Esophagus muscularis mucosa (tissue), 4 donors: ENCODE measurements at regions not wholly inside any gene's neighbourhood (a gene's known extent, or its start where the extent isn't known, plus 50 kb on each side); places are given as distances from the start of the nearest gene placed in this dataset.

Source experiments
- EP300 ChIP-seq: sonication (generic); formaldehyde crosslinking; IDR thresholded peaks from one replicate; pipeline ENCODE4 v1.6.1; 2017; ENCODE audit warnings: antibody characterized with exemption
- POLR2A ChIP-seq: fragments of 450-650 bp; IDR thresholded peaks from one replicate; pipeline ENCODE4 v1.6.1; 2017; ENCODE audit warnings: antibody characterized with exemption, moderate library complexity, mild to moderate bottlenecking, low read depth
- POLR2AphosphoS5 ChIP-seq, 2 donors: sonication (generic); formaldehyde crosslinking; IDR thresholded peaks; one replicate each; pipeline ENCODE4 v1.6.1; 2017; ENCODE audit warnings: antibody characterized with exemption in 2 of 2
- TF ChIP-seq, protein P1 (sequence below), 3 experiments: fragments of 200-600 bp in 2 of 3; fragments of 450-650 bp in 1 of 3; sonication (generic) in 2 of 3; IDR thresholded peaks; one replicate each; pipeline ENCODE4 v1.5.1; 2017 to 2019; ENCODE audit warnings: antibody characterized with exemption in 3 of 3, mild to moderate bottlenecking in 2 of 3, moderate library complexity in 1 of 3

DNA sequence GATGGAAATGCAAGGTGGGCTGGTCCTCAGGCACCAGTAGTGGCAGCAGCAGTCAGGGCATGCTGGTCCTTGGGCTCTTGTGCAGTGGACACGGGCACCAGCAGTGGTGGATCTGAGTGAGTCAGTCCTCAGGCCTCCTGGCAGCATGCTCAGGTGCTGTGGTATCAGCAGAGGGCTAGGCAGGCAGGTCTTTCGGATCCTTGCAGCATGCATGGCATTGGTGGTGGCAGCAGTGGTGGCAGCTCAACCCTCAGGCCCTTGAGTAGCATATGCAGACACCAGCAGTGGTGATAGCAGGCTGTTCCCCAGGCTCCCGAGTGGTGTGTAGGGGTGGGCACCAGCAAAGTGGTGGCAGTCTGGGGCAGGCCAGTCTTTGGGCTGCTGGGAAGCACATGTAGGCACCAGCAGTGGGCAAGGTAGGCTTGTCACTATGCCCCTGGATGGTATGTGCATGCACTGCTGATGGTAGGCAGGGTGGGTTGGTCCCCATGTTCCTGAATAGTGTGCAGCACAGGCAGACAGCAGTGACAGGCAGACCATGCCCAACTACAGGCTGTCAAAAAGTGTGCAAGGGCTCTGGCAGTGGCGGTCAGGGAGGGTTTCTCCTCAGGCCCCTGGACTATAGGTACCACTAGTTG is 606.0 kb downstream of the ADCYAP1 start:
- TF ChIP-seq POLR2AphosphoS5 (IDR thresholded peaks at IDR 0.05), result no peak
- TF ChIP-seq, protein P1, sequence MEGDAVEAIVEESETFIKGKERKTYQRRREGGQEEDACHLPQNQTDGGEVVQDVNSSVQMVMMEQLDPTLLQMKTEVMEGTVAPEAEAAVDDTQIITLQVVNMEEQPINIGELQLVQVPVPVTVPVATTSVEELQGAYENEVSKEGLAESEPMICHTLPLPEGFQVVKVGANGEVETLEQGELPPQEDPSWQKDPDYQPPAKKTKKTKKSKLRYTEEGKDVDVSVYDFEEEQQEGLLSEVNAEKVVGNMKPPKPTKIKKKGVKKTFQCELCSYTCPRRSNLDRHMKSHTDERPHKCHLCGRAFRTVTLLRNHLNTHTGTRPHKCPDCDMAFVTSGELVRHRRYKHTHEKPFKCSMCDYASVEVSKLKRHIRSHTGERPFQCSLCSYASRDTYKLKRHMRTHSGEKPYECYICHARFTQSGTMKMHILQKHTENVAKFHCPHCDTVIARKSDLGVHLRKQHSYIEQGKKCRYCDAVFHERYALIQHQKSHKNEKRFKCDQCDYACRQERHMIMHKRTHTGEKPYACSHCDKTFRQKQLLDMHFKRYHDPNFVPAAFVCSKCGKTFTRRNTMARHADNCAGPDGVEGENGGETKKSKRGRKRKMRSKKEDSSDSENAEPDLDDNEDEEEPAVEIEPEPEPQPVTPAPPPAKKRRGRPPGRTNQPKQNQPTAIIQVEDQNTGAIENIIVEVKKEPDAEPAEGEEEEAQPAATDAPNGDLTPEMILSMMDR (IDR thresholded peaks at IDR 0.05), result no peak
- no peak for TF ChIP-seq POLR2A
- no peak for TF ChIP-seq EP300
